HG02973 (cell line): ENCODE measurements at regions not wholly inside any gene's neighbourhood (a gene's known extent, or its start where the extent isn't known, plus 50 kb on each side); places are given as distances from the start of the nearest gene placed in this dataset.

Experiments used
- ATAC-seq: cut with Tn5 transposase; IDR thresholded peaks from one replicate; pipeline ENCODE4 v1.9.1; 2021; ENCODE audit warnings: moderate library complexity; ENCODE audit not compliant: unreplicated experiment

GRCh38 chr2:228722311-228722710, 540.8 kb upstream of the SPHKAP start:
- no peak for ATAC-seq

DNA sequence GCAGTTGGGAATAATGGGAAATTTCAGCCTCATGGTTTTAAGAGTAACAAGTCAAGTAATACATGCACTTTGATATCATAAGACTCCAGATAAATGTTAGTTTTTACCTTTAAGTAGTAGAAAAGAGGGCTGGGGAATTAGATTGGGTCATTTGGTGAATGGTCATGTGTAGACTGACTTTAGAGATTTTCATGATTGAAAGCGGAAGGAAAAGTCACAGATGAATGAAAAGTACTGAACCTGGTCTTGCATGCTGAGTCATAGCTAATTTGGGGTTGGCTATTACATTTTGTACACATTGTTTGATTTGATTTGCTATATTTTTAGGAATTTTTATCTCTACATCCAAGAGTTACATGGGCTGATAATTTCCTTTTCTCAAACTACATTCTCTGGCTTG, 539.4 kb upstream of the SPHKAP start:
- no peak for ATAC-seq

GRCh38 chr2:228709788-228710371, 528.4 kb upstream of the SPHKAP start:
- ATAC-seq = no peak

- no peak for ATAC-seq
Measured at GRCh38 chr2:228707846-228708245, 526.4 kb upstream of the SPHKAP start.

GRCh38 chr2:228705318-228705717, 523.8 kb upstream of the SPHKAP start:
- no peak for ATAC-seq

DNA sequence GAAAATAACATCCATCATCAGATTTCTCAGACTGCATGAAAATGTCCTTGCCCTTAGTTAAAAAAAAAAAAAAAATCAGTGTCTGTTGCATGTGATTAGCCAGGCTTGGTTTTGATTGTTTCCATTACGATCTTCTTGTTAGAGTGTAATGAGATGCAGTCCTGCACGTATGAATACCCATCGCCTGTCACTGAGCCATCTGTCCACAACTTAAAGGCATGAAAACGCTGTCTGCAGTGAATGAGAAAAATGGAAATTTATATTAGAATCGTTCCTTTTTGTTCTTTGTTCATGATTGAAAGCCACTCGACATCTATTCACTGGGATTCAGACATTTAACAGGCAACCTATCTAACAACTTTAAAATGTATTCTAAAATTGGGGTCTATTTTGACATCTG, 521.7 kb upstream of the SPHKAP start:
- ATAC-seq = no peak

- ATAC-seq = no peak
Measured at GRCh38 chr2:228701506-228701905, 520.0 kb upstream of the SPHKAP start.

DNA sequence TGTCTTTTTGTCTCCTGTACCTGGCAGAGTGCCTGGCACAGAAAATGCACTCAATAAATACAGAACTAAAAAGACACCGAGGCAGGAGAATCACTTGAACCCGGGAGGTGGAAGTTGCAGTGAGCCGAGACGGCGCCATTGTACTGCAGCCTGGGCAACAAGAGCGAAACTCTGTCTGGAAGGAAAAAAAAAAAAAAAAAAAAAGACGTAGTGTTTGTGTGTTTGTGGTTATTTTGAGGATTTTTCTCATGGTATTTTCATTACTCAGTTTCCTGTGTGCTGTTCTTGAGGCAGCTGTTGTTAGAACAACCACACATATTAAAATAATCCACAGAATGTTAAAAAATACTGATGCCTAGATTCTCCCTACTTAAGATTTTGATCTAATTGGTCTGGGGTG, 519.2 kb upstream of the SPHKAP start:
- no peak for ATAC-seq

DNA sequence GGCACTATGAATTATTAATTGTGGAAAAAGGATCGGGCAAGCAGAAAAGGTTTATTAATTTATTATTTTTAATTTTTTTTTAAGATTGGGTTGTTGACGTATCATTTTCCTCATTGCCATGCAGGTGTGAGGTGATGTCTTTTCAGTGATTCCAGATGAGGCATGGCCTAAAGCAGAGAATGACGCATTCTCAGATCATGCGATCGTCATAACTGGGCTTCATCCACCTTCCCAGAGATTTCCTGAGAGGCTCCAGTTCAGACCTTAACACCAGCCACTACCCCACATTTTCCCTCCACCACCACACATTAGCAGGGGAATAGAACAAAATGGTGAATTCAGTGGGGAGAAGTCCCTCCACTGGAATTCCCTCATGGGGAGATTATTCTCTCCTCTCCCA, 518.4 kb upstream of the SPHKAP start:
- no peak for ATAC-seq

DNA sequence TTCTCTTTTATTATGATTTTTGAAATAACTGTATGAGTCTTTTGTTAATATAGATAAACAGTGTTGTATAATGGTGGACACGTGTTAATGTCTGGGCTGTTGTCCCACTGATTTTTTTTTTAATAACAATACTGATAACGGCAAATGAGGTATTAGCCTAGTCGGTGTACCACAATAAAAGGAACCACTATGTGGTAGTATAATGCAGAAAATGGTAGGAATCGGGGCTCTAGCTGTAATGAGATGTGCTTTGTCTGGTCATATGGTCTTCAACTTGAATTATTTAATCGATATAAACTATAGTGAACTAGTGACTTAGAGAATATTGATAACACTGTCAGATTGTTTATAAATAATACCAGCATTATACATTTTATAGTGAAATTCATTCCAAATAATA, 517.9 kb upstream of the SPHKAP start:
- ATAC-seq = no peak

DNA sequence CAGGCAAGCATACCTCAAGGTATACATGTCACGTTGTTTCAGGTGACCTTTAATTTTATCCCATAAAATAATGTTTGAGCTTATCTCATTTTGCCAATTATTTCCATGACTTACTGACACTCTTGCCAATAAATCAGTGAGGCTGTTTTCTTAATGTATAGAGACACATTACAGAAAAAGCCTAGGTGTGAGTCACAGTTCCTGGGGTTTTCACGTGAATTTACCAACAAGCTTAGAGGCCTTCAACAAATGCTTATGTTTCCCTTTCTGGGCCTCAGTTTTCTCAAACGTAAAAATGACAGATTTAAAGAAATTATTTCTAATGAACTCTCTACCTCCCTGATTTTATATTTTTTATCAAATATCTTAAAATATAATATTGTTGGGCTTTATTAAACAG, 517.5 kb upstream of the SPHKAP start:
- ATAC-seq = no peak

DNA sequence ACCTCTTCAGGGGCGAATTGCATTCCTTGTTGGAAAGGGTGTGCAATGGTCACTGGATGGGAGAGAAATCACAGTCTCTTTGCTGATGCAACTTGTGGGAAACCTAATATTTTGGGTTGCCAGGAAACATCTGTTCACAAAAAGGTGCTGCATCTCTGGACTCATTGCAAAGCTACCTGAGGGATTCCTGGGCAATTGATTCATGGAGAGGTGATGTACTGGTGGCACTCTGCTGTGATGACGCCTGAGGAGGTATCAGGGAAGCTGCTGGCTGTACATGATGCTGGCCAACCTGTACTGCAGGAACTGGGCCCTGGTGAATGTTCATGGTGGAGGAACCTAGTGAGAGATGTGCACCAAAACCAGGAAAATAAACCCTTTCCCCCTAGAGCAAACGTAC, 516.0 kb upstream of the SPHKAP start:
- no peak for ATAC-seq

GRCh38 chr2:228690681-228691080, 509.2 kb upstream of the SPHKAP start:
- no peak for ATAC-seq

GRCh38 chr2:228689053-228689452, 507.6 kb upstream of the SPHKAP start:
- no peak for ATAC-seq

GRCh38 chr2:228688007-228688645, 506.6 kb upstream of the SPHKAP start:
- ATAC-seq = no peak

GRCh38 chr2:228681979-228682378, 500.5 kb upstream of the SPHKAP start:
- no peak for ATAC-seq

GRCh38 chr2:228681426-228681825, 499.9 kb upstream of the SPHKAP start:
- no peak for ATAC-seq

DNA sequence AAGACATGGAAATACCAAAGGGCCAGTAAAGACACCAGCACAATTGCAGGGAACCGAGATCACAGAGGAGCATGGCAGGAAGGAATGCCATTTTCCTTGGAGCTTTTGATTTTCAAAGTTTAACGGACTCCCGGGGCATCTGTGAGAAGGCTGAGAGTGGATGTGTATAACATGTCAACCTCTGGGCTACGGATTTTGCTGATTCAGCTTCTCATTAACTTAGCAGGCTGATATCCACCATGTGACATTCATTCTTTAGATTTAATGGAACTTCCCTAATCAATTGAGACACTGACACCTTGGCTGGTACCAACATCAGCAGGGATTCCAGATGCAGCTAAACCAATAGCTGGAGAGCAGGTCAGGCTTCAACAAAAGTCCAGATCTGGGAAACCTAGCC, 496.6 kb upstream of the SPHKAP start:
- ATAC-seq = no peak

DNA sequence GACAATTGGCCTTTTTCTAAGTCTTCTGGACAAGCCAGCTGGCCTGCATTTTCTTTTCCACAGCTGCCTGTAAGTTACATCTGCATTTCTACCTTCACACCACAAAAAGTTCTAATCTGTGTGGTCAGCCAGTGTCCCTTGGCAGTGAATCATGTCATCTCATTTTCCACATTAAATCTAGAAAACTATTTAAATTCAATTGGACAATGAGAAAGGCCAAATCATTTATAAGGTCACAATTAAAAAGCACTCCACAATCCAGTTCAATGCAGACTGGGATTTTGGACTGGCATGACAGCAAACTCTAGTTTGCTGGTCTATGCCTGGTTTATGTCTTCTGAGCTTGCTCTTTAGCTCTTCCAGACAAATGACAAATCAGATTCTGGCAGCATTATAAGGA, 494.2 kb upstream of the SPHKAP start:
- no peak for ATAC-seq

DNA sequence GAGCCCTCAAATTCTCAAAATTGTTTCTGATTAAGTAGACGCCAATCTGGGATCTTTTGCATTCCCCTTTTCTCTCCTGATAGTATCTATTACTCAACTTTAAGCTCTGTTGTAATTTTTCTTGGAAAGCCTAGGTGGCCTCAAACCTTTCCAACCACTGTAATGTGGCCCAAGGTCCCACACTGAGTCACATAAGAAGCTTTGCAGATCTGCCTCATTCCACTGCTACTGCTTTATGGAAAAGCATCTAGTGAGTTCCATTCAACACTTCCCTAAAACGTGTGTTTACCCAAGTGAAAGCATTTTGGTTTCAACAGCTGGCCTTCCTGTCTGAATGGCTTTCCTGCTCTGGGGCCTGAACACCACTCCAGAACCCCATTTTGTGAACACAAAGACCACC, 493.6 kb upstream of the SPHKAP start:
- ATAC-seq = no peak

DNA sequence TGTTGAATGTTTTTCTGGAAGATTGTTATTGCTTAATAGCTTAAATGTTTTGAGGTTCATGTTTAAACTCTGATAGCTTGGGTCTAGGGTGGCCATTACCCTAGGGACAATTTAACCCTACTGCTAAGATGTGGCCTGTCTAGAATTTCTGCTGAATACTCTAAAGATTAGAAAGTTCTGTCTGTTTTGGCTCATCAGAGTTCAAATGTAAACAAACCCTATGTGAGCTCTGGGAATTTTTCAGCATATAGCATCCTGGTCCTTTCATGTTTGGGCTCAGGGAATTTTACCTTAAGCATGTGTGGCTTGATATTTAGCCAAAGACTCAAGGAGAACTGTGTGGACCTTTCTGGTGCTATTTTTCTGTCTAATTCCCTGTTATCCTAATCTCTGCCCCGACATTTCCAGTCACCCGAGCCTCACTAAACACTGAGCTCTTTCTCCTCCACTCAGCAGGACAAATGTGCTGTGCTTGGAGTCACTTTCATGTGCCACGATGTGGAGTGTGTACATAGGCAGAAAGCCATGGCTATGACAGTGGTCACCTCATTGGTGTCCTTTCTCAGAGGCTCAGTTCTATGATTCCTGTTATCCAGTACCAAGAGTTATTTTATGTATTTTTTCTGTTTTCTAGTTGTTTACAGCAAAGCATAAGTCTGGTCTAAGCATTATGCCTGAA, 492.5 kb upstream of the SPHKAP start:
- no peak for ATAC-seq

DNA sequence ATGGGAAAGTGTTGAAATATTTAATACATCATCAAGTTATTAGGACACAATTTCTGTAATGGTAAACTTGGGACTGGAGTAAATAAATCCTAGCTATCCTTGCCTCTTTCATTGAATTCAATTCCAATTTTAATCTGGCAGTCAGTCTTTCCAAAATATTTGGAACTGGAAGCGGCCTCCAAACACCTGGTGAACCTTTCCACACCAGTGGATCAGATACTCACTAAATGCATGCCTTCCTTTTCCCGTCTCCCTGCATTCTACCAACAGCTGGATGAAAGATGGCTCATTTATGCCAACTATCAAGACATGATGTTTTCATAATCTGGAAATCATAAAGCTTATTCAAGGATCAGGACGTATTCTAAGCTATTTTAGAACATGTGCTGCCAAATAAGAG, 488.2 kb upstream of the SPHKAP start:
- no peak for ATAC-seq

- no peak for ATAC-seq
Measured at GRCh38 chr2:228665232-228665631, 483.7 kb upstream of the SPHKAP start.
